NCI-H1694 treated with DMSO at 0.1 percent for 48 hours (cell line): ENCODE measurements at regions not wholly inside any gene's neighbourhood (a gene's known extent, or its start where the extent isn't known, plus 50 kb on each side); places are given as distances from the start of the nearest gene placed in this dataset.
"Not testable (repeated sequence)": the region's sequence is repeated elsewhere in the genome, so short reads cannot be mapped to it uniquely, and the experiment has no call there.

Experiments used
- DNase-seq: peaks from one replicate; lab custom pipeline; 2025; lab: John Stamatoyannopoulos, UW

DNA sequence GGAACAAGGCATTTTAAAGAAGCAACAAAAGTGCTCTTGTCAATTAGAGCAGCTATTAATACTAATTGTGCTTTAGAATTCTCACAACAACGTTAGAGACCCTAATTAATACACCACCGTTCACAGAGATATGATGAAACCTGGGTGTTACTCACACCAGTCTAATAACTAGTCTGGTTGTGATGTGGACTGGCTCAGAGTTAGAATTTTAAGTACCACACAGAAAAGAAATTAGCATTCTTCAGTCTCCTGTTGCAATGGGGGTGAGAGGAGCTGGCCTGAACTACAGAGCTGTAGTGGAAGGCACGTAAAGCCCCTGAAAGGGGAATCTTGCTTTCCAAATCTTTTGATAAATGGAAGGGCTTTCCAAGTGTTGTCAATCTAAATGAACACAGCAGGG is 240.8 kb upstream of the TOX3 start:
- DNase-seq = no peak

DNA sequence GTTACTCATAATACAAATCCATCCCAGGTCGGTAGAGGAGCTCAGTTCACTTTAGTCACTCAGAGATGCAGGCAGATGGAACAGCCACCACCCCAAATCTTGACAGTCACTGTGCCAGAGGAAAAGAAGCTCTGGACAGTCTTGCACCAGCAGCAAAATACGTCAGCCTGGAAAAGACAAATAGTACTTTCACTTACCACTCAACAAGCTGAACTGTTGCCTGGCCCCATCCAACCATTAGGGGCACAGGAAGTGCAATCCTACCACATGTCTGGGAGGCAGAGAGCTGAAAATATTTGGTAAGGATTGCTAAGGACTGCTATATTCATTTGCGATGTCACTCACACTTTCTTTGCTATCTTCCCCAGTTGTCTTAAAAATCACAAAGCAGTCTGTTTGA is 239.1 kb upstream of the TOX3 start:
- DNase-seq = no peak

- no peak for DNase-seq
These were observed 238.7 kb upstream of the TOX3 start for GRCh38 chr16:52785653-52786052.

DNA sequence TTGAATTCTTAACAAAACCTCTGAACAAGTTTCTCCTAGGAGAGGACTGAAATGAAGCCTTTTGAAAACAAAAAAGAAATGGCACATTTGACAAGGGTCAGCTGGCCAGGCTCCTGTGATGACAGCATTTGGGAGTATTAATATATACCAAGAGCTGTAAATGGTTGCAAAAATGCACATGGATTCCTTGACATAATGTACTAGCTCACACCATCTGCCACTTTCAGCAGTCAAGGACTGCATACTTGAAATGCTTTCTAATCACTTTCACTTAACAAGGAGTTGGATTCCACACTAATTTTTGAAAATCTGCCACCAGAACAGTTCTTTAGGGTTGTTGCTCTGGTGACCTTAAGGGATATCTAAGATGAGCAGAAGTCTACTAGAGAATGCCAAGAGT is 236.7 kb upstream of the TOX3 start:
- no peak for DNase-seq

DNA sequence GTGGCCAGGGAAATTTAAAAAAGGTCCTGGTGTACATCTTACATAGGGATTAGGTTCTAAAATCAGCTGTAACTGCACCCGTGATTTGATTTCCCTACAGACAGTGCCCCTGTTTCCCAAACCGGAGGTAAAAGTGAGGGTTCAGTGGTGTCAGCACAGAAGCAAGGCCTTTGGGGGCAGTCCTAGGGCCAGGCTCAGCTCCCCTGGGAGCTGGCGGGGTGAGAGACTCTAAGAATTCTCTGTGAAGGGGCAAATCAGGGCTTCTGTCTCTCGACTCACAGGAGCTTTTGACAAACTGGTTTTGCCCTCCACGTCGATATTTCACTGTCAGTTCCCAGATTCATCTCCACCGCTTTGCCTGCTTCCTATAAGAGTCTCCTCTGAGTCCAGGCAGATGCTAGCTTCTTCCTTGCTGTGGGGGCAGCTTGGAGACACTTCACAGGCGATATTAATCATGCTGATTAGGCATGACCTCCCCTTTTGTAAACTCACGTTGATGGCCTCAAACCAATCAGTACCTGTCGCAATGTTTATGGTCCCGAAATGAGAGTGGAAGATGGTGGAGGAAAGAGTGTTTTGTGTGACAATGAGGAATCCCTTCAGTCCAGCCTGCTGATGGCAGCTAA is 234.2 kb upstream of the TOX3 start:
- DNase-seq = no peak

GRCh38 chr16:52773026-52773425 is 226.1 kb upstream of the TOX3 start:
- no peak for DNase-seq

- no peak for DNase-seq
These were observed 223.9 kb upstream of the TOX3 start for GRCh38 chr16:52770828-52771227.

- no peak for DNase-seq
These were observed 211.5 kb upstream of the TOX3 start for GRCh38 chr16:52758473-52758855.

DNA sequence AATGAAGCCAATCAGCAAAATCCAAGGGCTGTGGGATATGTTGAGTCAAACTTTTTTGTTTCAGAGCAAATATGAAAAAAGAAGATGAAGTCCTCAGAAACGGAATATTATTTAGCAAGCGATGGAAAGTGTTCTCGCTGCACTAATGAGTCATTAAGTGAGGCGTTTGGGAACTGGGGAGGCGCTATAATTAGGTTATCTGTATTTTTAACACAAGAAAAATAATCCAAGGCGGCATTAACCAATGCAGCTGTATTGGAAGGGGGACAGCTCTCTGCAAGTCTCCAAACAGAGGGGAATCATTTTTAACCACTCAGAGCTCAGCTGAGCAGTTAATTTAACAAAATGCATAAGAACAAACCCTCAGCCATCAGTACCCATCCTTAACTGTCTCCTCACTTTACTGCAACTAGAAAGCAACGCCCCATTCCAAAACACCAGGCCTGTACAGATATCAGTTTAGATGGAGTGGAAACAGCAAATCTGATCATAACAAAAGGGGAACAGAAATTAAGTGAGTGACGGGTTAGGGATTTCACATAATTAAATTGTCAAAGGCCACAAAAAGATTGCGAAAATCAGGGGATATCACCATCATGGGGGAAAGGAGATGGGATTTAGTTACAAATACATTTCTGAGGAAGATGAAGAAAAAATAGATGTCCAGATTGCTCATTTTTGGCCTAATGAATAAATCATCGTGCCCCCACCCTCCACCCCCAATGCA is 211.0 kb upstream of the TOX3 start:
- no peak for DNase-seq

- no peak for DNase-seq
These were observed 210.0 kb upstream of the TOX3 start for GRCh38 chr16:52756812-52757517.

GRCh38 chr16:52755396-52755795 is 208.5 kb upstream of the TOX3 start:
- DNase-seq = no peak

GRCh38 chr16:52751035-52751434 is 204.1 kb upstream of the TOX3 start:
- DNase-seq = no peak

- no peak for DNase-seq
These were observed 201.8 kb upstream of the TOX3 start for GRCh38 chr16:52748741-52749140.

- no peak for DNase-seq
These were observed 200.2 kb upstream of the TOX3 start for GRCh38 chr16:52747088-52747595.

GRCh38 chr16:52743707-52744106 is 196.8 kb upstream of the TOX3 start:
- DNase-seq = no peak

DNA sequence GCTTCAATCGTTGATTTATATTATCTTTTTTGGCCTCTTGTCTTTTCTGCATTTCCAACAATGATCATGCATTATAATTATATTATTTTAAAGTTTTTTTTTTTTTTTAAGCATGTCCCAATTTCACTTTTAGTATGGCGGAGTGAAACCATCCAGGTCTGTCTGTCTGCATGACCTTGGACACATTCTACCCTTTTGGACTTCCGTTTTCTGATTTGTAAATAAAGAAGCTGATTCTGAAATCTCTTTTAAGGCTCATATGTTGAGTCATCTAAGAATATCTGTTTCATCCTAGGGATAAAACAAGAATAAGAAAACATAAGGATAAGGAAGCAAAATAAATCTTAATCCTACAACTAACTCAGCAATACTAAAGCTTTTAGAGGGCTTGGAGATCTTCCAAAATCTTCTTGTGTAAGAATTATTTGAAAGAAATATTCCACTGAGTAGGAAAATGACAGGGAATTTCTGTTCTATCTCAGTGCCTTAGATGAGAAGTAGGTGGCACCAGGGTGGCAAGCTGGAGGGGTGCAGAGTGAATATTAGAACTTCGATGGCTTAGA is 195.7 kb upstream of the TOX3 start:
- DNase-seq = no peak

DNA sequence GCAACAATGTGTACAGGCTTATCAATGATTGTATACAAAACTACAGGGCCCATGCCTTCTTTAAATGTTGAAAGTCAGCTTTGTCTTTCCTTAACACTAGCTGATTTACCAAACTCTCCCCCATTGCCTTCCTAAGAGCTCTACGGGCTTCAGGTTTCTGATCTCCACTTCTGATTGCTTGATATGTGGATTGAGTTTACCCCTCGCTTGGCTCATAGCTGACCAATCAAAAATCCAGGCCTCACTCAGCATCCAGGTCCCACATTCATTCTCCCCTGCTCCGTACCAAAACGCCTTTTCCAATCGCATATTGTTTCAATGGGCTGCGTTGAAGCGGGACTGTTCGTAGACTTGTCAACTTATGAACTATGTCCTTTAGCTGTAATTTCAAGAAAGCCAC is 195.1 kb upstream of the TOX3 start:
- DNase-seq = no peak

- DNase-seq = no peak
These were observed 194.4 kb upstream of the TOX3 start for GRCh38 chr16:52741351-52741750.

DNA sequence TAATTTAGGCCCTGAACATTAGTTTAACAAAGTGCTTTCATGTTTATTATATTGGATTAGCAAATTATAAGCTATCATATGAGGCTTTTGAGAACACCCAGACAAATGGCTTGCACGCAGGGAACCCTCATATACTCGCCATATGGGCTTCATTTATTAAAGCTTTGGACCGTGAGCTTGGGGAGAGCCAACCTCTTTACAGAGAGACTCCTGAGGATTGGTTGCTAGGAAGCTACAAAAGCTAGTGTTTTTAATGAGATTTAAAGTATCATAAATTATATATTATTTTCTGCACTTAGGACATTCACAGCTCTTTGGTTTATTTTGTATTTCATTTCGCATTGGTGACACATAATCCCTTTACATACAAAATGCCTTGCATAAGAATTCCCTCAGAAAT is 193.8 kb upstream of the TOX3 start:
- no peak for DNase-seq

- no peak for DNase-seq
These were observed 193.4 kb upstream of the TOX3 start for GRCh38 chr16:52740333-52740732.

DNA sequence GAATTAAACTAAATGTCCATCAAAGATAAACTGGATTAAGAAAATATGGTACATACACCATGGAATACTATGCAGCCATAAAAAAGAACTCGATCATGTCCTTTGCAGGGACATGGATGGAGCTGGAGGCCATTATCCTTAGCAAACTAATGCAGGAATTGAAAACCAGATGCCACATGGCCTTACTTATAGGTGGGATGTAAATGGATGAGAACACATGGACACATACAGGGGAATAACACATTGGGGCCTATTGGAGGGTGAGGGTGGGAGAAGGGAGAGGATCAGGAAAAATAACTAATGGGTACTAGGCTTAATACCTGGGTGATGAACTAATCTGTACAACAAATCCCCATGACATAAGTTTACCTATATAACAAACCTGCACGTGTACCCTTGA is 192.0 kb upstream of the TOX3 start:
- DNase-seq = not testable (repeated sequence)

DNA sequence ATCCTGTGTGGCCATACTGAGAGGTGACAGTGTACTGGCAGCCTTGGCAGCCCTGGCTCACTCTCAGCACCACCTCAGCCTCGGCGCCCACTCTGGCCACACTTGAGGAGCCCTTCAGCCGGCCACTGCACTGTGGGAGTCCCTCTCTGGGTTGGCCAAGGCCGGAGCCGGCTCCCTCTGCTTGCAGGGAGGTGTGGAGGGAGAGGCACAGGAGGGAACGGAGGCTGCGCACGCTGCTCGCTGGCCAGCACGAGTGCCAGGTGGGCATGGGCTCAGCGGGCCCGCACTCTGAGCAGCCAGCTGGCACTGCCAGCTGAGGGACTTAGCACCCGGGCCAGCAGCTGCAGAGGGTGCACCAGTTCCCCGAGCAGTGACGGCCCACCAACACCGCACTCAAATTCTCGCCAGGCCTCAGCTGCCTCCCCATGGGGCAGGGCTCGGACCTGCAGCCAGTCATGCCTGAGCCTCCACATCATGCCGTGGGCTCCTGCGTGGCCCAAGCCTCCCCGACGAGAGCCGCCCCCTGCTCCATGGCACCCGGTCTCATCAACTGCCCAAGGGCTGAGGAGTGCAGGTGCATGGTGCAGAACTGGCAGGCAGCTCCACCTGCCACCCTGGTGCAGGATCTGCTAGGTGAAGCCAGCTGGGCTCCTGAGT is 184.4 kb upstream of the TOX3 start:
- no peak for DNase-seq
